ENCODE measurements at regions not wholly inside any gene's neighbourhood (a gene's known extent, or its start where the extent isn't known, plus 50 kb on each side); places are given as distances from the start of the nearest gene placed in this dataset.

- TF ChIP-seq CTCF (IDR thresholded peaks at IDR 0.05): no peak
- TF ChIP-seq EZH2 (IDR thresholded peaks at IDR 0.05; ENCODE audit: borderline replicate concordance, insufficient read depth, low read depth, low read length, poor library complexity, severe bottlenecking): no peak
These were observed 278.3 kb upstream of the MPDZ start for GRCh38 chr9:13557746-13558145.

Measured in B cell (primary cell).